HG02973 (cell line): ENCODE measurements at regions not wholly inside any gene's neighbourhood (a gene's known extent, or its start where the extent isn't known, plus 50 kb on each side); places are given as distances from the start of the nearest gene placed in this dataset.

Experiments used
- ATAC-seq: cut with Tn5 transposase; IDR thresholded peaks from one replicate; pipeline ENCODE4 v1.9.1; 2021; ENCODE audit warnings: moderate library complexity; ENCODE audit not compliant: unreplicated experiment

- no peak for ATAC-seq
Observed at GRCh38 chr2:64196963-64197362, 52.7 kb upstream of the PELI1 start.

DNA sequence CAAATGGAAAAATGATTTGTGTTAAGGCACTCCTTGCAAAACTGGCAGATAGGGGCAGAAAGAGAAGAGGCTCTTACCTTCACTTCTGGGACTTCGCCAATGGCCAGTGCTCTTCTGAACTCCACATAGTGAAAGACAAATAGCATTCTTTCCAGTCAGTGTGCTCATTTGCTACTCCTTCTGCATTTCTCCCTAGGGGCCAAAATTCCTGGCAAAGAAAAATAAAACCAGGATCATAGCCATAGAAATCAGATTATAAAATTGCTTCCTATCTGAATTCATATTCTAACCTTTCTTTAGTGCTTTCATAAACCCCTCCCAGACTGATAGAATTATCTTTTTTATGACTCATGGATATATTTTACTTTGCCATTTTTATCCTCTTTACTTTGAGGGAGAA, 56.9 kb upstream of the PELI1 start:
- no peak for ATAC-seq

DNA sequence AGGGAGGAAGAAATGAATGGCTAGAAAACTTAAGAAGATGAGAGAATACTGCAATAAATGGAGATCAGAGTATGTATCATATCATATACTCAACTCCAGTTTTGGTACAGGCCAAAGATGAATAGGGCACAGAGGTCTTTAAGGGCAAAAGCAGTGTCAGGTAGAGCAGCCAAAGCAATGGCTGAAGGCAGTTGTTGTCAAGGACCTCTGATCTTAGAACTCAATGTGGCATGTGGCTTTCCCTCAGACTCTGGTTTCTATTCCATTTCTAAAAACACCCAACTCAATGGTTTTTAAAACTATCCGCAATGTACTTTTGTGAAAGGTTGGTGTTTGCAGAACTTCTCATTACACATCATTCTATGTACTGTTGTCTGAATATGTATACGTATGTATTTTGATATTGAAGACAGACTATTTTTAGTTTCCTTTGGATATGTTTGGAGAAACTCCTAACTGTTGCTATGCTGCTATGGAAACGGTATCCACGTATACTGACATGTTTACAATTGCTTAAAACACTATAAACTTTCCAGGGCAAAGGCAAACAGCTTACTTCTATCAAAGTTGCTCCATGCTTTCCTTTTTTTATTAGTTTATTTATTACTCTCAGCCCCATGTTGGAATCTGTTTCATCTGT, 58.1 kb upstream of the PELI1 start:
- ATAC-seq = no peak

DNA sequence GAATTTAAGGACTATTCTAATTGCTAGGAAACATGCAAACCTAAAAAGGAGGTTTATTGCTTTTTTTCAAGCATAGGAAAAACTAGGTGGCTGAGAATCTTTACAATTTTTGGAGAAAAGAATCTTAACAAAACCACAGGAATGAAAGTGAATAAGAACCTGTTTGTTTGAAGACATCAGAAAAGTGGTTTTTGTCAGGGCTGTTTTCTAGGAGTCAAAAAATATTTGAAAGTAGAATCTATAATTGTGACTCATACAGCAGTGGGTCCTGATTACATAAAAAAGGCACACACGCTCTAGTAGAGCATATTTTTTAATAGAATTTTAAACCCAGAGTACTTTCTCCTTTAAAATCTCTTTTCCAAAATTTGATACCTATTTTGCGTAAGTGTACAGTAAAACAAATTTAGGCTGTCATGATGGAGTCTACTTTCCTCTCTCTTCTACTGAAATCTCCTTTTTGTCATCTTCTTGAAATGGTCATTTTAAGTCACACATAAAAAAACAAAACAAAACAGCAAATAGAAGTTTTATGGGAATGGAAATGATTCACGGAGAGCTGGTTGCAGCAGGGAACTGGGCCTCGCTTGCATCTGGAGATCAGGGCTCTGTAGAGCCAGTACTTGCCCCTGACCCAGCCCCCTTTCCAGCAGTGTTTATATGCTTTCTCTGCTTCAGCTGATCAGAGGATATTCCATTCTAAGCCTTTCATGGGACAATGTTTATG, 59.1 kb upstream of the PELI1 start:
- ATAC-seq = no peak

DNA sequence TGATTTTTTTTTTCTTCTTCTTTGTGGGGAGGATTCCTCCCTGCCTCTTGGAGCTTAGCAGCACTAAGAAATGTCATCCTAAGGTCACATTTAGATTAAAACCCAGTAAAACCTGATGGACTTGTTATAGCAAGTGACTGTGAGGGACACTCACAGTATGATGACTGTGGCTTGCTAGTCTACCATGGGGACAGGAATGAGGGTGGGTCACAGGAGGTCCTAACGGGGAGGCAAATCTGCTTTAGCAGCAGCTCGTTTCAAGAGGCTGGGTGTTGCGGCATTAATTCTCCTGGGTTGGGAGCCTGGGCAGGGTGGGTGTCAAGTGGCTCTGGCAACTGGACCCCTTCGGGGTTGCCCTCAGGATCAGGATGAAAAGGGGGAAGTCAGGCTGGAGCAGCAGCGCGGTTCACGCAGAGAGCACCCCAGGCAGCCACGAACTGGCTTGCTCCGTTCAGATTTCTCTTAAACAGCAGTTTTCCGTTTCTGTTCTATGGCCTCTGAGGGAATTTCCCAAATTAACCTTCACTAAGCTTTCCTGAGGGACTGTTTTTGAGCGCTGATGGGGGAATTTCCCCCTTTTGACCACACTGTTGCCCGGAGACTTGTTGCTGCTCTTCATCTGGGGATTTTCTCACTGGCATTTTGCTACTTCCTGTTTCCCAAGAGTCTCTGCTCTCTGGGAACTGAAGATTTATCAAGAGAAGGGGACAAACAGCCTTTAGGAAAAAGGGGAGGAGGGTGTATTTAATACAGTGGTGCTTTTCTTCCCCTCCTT, 59.8 kb upstream of the PELI1 start:
- ATAC-seq = peak; percentile 68

DNA sequence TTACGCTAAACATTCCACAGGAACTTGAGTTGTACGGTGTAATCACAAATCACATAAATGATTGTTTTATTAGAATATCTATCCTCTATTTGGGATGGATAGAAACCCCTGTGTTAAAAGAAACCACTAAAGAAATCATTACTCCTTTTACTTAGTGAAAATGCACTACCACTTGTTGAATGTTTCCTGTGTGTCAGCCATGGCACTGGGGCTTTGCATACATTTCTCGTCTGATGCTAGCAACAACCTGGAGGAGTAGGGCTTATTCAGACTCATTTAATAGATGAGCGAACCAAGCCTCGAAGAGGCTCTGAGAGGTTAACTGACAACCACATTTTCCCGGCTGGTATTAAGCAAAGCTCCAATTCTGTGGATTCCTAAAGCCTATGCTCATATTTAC, 60.5 kb upstream of the PELI1 start:
- no peak for ATAC-seq

GRCh38 chr2:64205415-64205814, 61.2 kb upstream of the PELI1 start:
- no peak for ATAC-seq

- no peak for ATAC-seq
Observed at GRCh38 chr2:64207573-64207972, 63.4 kb upstream of the PELI1 start.

- no peak for ATAC-seq
Observed at GRCh38 chr2:64210816-64211215, 66.6 kb upstream of the PELI1 start.

DNA sequence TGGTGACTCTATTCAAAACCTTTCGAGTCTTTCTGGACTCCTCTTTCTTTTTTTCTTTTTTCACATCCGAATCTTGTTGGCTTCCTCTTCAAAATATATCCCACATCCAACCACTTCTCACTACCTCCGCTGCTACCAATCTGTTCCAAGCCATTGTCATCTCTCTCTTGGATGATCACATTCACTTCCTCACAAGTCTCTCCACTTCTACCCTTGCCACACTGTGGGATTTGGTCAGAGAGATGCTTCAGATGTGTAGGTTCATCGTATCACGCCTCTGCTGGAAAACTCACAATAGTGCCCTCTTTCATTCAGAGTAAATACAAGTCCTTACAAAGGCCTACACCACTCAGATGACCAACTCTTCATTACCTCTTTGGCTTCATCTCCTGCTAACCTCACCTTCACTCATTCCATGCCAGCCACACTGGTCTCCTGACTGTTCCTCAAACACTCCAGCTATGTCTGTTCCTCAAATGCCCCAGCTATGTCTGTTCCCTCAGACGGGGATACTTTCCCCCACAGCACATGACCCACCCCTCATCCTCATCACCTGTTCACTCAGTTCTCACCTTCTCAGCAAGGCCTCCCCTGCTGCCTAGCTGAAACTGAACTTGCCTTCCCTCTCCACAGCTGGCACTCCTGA, 67.2 kb upstream of the PELI1 start:
- no peak for ATAC-seq

DNA sequence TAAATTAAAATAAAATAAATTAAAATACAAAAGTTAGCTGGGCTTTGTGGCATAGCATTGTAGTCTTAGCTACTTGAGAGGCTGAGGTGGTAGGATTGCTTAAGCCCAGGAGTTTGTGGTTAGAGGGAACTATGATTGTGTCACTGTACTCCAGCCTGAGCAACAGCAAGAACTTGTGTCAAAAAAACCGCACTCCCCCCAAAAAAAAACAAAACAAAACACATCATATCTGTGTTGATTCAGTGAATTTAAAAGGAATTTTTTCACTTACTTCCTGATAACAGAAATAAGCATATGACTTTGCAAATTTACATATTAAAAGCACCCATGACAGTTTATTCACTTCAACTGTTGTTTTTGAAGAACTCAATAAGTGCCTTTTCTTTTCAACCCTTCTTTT, 68.1 kb upstream of the PELI1 start:
- ATAC-seq = no peak

- ATAC-seq = peak; percentile 41
Observed at GRCh38 chr2:64212801-64213321, 68.6 kb upstream of the PELI1 start.

DNA sequence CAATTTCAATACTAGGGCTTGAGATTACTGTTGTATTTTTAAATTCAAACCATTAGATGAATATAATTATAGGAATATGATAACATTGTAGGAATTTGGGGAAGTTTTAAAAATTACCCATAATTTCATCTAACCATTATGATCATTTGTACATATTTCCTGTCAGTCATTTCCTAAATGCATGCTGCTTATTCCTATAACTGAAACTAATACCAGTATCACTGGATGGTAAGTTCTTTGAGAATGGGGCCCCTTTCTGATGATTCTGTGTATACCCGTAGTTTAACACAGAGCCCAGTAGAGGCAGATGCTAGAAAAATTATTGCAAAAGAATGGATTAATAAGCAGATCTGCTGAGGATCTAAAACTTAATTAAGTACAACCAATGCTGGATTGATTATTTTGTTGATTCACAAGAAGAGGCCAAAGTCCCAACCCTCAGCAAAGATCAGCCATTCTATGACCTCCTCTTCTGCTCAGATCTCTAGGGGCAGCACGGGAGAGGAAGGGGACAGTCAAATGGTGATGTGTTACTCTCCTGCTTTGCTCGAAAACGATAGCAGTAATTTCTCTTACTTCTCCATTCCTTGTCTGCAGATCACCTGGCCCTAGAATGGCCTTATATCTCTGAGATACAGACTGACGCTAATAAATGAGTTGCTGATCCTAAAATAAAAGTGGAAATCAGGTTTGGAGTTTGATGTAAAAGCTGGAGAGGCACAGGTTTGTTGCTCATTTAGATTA, 69.5 kb upstream of the PELI1 start:
- ATAC-seq = peak; percentile 50

DNA sequence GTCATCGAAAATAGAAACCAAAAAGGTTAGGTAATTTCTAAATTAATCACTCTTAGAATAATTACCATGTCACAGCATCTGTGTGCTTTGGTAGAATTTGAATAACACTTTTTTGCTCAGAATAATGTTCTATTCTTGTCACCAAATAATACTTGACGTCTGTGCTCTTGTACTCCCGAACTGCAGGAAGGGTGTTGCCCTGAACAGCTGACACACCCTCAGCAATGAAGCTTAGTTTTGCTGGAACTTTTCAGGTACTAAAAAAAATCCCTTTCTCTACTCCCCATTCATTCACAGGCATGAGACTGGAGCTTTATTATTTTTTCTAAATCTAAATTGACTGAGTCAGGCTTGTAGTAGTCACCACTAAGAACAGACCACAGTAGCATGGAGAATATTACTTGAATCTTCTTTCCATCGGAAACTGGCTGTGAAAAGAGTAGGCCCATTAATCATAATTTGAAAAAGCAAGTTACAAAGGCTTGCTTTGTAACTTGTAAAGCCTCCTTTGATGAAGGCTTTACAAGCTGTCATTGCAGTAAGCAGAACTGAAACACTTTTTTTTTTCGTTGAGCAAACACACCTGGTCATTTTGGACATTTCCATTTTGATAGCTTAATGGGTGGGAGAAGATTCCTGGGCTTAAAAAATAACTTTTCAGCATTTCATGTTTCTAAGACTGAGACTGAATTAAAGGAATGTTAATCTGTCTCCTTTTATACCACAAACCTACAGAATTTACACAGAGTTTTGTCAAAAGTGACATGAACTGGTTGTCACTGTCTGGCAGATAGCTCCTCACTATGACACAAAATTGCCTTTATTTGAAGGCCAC, 70.3 kb upstream of the PELI1 start:
- ATAC-seq = peak; percentile 52

DNA sequence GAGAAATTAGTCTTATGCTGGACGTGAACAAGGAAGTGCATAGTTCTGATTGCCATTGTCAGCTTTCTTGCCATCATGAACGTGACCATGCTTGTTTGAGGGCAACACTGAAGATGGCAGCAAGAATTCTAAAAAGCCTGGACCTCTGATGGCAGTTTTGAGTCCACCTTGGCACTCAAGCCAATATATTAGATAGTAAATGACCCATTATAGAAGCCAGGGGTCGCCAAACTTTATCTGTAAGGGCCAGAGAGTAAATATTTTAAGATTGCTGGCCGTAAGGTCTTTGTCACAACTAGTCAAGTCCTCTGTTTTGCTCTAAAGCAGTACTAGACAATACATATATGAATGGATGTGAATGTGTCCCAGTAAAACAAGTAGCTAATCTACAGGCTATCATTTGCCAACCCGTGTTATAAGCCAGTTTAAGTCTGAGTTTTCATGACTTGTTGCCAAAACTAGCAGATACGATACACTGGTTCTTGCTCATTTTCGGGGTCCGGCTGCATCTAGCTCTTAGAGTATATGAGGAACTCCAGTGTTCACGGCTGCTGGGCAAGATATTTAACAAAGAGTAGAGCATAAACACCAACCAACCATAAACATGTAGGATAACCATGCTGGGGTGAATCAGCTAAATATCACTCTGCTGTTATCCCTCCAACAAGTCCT, 73.1 kb upstream of the PELI1 start:
- no peak for ATAC-seq

GRCh38 chr2:64218137-64218802, 74.0 kb upstream of the PELI1 start:
- no peak for ATAC-seq

DNA sequence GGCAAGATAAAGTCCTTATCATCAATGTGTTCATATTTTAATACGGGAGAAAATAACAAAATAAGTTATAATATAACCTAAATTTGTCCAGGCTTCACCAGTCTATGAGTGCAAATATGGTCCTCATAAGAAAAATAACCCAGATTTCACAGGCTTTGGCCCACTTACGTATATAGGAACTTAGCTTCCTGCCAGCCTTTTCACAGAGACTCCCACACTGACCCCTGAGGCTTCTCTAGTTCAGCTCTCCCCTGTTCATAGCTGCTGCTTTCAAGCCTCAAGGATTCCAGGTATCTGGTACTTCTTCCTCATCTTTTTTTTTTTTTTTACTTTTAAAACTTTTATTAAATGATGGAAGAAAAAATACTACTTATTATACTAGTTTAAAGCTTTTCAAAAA, 74.9 kb upstream of the PELI1 start:
- no peak for ATAC-seq

GRCh38 chr2:64220265-64220664, 76.0 kb upstream of the PELI1 start:
- ATAC-seq = no peak
